GM12873 (cell line): ENCODE measurements at regions not wholly inside any gene's neighbourhood (a gene's known extent, or its start where the extent isn't known, plus 50 kb on each side); places are given as distances from the start of the nearest gene placed in this dataset.

Experiments
- TF ChIP-seq, protein P1 (sequence below): IDR thresholded peaks from 2 replicates; pipeline ENCODE4 v1.5.1; 2012; ENCODE audit warnings: low read depth, mild to moderate bottlenecking, moderate library complexity, low read length, control low read depth; ENCODE audit not compliant: insufficient read depth; ENCODE audit errors: missing control alignments

DNA sequence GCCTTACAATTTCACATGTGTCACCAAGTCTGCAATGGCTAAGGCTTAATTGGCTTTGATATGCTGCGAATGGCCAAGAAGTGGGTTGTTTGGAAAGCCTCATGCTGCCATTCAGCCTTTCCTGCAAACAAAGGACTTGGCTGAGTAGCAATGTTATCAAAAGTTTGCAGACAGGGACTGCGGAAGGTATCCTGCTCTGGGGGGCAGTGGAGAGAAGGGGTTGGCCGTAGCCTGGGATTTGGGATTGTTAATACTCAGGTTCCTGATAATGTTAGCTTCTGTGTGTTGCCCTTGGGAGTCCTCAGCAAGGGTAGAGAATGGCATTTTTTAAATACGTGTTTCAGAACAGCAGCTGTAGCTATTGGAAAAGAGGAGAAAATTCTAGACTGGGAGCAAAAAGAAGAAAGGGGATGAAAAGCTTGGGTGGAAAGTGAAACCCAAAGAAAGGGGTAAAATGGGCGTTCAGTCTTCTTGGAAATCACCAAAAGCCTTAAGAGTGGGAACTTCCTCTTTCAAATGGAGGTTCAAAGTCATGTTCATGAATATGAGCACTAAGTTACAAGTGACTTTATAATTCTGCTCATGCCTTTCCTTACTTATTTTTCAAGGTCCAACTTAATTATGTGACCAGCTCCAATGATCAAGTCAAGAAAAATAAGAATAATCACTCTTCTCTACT lies 325.1 kb downstream of the RNF144A start:
- TF ChIP-seq, protein P1, sequence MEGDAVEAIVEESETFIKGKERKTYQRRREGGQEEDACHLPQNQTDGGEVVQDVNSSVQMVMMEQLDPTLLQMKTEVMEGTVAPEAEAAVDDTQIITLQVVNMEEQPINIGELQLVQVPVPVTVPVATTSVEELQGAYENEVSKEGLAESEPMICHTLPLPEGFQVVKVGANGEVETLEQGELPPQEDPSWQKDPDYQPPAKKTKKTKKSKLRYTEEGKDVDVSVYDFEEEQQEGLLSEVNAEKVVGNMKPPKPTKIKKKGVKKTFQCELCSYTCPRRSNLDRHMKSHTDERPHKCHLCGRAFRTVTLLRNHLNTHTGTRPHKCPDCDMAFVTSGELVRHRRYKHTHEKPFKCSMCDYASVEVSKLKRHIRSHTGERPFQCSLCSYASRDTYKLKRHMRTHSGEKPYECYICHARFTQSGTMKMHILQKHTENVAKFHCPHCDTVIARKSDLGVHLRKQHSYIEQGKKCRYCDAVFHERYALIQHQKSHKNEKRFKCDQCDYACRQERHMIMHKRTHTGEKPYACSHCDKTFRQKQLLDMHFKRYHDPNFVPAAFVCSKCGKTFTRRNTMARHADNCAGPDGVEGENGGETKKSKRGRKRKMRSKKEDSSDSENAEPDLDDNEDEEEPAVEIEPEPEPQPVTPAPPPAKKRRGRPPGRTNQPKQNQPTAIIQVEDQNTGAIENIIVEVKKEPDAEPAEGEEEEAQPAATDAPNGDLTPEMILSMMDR: no peak

DNA sequence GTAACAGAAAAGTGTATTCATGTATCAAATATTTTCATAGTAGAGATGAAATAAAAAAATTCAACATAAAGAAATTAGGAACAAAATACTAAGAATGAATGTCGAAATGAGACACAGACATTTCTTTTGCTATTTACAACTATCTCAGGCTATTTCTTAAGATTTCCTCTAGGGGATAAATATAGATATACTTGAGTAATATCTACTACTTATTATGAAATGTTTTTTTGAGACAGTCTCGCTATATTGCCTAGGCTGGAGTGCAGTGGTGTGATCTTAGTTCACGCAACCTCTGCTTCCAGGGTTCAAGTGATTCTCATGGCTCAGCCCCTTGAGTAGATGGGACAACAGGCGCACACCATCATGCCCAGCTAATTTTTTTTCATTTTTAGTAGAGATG lies 326.1 kb downstream of the RNF144A start:
- TF ChIP-seq, protein P1: no peak

DNA sequence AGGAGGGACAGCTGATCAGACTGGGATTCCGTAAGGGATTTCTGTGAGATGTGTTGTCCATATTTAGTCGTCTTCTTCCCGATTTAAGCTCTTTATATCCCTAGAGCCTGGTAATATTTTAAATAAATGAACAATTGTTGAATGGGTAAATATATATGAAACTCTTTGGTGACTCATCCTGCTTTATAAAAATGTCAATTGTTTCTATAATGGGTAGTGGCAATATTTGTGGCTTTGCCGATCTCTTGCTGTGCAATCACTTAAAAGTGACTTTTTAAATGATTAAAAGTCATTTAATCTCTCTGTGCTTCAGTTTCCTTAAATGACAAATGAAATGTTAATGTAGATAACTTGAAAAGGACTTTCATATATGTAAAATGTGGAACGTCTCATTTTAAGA lies 339.2 kb downstream of the RNF144A start:
- TF ChIP-seq, protein P1: no peak

DNA sequence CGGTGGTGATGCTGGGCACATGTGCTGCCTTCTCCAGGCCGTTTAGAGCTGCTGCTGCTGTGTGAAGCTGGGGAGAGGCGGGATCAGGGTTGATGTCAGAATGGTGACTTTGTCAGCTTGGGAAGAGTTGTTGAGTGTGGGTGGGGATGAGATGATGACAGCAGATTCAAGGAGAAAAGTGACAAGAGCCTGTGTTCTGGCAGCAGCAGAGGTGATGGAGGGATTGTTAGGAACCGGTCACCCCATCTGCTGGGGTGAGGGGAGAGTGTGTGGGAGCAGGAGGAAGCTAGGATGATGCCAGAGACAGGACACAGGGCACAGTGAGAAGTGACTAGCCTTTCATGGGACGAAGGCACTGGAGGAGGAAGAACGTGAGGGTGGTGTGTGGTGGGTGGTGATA lies 345.5 kb downstream of the RNF144A start:
- TF ChIP-seq, protein P1: no peak

DNA sequence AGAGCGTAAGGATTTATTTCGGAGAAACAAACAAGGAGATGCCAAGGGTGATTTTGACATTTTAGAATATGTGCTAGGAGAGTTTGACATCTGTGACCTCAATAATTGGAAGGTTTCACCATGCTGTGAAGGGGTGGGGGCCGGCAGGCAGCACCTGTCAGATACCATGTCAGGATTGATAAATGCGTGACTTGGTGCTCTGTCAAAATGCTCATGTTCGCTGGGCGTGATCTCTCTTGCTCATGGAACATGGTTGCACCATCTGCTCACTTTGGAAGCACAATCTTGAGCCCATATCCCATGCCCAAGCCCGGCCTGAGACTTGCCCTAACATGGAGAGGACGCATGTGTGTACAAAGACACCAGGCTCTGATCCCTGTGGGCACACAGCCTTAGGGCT lies 347.6 kb downstream of the RNF144A start:
- TF ChIP-seq, protein P1: no peak

DNA sequence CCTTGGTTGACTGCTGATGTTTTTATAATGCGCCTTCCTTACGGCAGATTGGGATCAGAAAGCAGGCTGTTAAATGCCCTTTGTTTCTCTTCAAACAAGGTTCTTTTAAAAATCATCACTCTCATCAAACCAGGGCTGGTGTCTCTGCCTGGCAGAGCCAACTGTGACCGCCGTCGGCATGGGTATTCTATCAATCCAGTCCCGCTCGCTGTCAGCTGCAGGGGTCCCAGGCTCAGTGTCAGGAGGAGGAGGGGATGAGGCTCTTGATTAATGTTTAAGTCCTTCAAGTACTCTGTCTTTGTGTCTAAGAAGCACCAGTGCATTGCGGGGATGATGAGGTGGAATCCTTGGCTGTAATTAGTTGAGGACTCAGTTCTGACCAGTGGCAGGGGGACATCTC lies 348.1 kb downstream of the RNF144A start:
- TF ChIP-seq, protein P1: no peak

DNA sequence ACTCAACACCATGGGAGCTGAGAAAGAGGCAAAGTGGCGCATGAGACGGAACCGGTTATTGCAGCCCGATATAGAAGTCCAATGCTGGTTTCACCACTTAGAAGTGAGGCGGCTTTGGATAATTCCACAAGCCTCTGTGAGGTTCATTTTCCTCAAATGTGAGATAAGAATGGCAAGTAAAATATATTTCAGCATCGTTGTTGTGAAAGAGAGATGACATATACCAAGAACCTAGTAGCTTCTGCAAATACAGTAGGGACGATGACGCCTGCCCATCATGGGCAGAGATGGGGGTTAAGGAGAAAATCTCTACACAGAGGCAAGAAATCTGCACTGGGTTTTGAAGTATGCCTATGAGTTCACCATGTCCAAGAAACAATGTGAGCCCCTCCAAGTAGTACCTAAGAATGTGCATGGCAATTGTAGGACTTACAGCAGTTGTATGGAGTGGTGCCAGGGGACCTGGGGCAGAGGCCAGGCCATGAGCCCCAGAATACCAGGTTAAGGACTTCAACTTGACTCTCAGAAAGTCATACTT lies 352.0 kb downstream of the RNF144A start:
- TF ChIP-seq, protein P1: no peak
